GM12878 (cell line): ENCODE measurements at regions not wholly inside any gene's neighbourhood (a gene's known extent, or its start where the extent isn't known, plus 50 kb on each side); places are given as distances from the start of the nearest gene placed in this dataset.

Source experiments
- ATAC-seq: fragments of 200-7000 bp; cut with Tn5 transposase; 3 replicates; pipeline ENCODE4 v1.9.1; 2020; ENCODE audit warnings: mild to moderate bottlenecking, moderate library complexity
- BruUV-seq: library from RNA; stranded (reverse); fragments of 400-500 nt; replicated peaks from 2 replicates; lab custom pipeline; 2021; lab: Mats Ljungman, UMichigan
- CTCF ChIA-PET: fragments of 300-600 bp; sonication (Branson Sonifier 250); formaldehyde crosslinking; extraction: SDS; loops from one replicate; lab custom pipeline; 2021; ENCODE audit warnings: inconsistent platforms; lab: Yijun Ruan, JAX
- POLR2A ChIA-PET: fragments of 350-600 bp; formaldehyde crosslinking; extraction: SDS; loops from one replicate; lab custom pipeline; 2021; ENCODE audit warnings: inconsistent platforms; lab: Charles Lee
- RAD21 ChIA-PET: fragments of 300-600 bp; sonication (Branson Sonifier 250); formaldehyde crosslinking; loops from one replicate; lab custom pipeline; 2023; ENCODE audit warnings: antibody characterized with exemption; ENCODE audit not compliant: unreplicated experiment; lab: Charles Lee
- SMC1A ChIA-PET: fragments of 300-600 bp; sonication (Branson Sonifier 250); formaldehyde crosslinking; loops from one replicate; lab custom pipeline; 2023; ENCODE audit not compliant: unreplicated experiment, uncharacterized antibody; lab: Charles Lee
- DNase-seq: peaks from one replicate; pipeline ENCODE4 v3.0.0-alpha.2; 2011; ENCODE audit warnings: low read depth, low spot score
- FAIRE-seq: peaks from 3 replicates; lab custom pipeline; 2011; peaks lifted over from hg19 to GRCh38; lab: Jason Lieb, UNC
- H2AFZ ChIP-seq: 2 replicates; pipeline ENCODE4 v1.6.0; 2011; ENCODE audit warnings: low read depth, low read length, control low read depth; ENCODE audit not compliant: control insufficient read depth
- H3K27ac ChIP-seq: 2 replicates; pipeline ENCODE4 v1.5.1; 2011; ENCODE audit warnings: control low read depth; ENCODE audit not compliant: control insufficient read depth, insufficient read depth
- H3K27me3 ChIP-seq, 2 experiments: replicated peaks in 1 of 2; 2 replicates each; pipeline versions ENCODE4 v1.6.0 to v1.6.1; 2011; ENCODE audit warnings: low read length in 1 of 2; ENCODE audit not compliant: control insufficient read depth in 2 of 2, insufficient read depth in 2 of 2
- H3K36me3 ChIP-seq, 2 experiments: 2 replicates each; pipeline ENCODE4 v1.5.1; 2011; ENCODE audit warnings: low read length in 1 of 2; ENCODE audit not compliant: control insufficient read depth in 2 of 2, insufficient read depth in 2 of 2
- H3K4me1 ChIP-seq: 2 replicates; pipeline ENCODE4 v1.6.1; 2011; ENCODE audit warnings: mild to moderate bottlenecking, low read length, moderate library complexity, mixed read lengths; ENCODE audit not compliant: control insufficient read depth, insufficient read depth
- H3K4me2 ChIP-seq: 2 replicates; pipeline ENCODE4 v1.6.0; 2011; ENCODE audit warnings: control low read depth; ENCODE audit not compliant: control insufficient read depth, insufficient read depth
- H3K4me3 ChIP-seq: fragments of 200-600 bp; sonication (generic); 2 replicates; pipeline ENCODE4 v1.5.1; 2016
- H3K79me2 ChIP-seq: 2 replicates; pipeline ENCODE4 v1.6.0; 2011; ENCODE audit warnings: low read length; ENCODE audit not compliant: control insufficient read depth, insufficient read depth
- H3K9ac ChIP-seq: 2 replicates; pipeline ENCODE4 v1.8.0; 2011; ENCODE audit warnings: low read length, control low read depth, mixed read lengths; ENCODE audit not compliant: control insufficient read depth, insufficient read depth
- H3K9me3 ChIP-seq: replicated peaks from 3 replicates; pipeline ENCODE4 v1.5.1; 2011; ENCODE audit warnings: mild to moderate bottlenecking, low read length; ENCODE audit not compliant: control insufficient read depth, insufficient read depth
- H4K20me1 ChIP-seq: 2 replicates; pipeline ENCODE4 v1.6.0; 2011; ENCODE audit not compliant: control insufficient read depth, insufficient read depth
- BCL11A ChIP-seq: IDR thresholded peaks from 2 replicates; pipeline ENCODE4 v1.6.1; 2011; ENCODE audit warnings: low read depth, low read length
- BMI1 ChIP-seq: fragments of 450-650 bp; IDR thresholded peaks from 2 replicates; pipeline ENCODE4 v1.6.1; 2016; ENCODE audit warnings: mild to moderate bottlenecking, moderate library complexity, borderline replicate concordance
- CUX1 ChIP-seq: IDR thresholded peaks from 2 replicates; pipeline ENCODE4 v1.6.1; 2012; ENCODE audit warnings: improper control_type of control experiment, low read depth, low read length; ENCODE audit not compliant: insufficient replicate concordance
- EGR1 ChIP-seq, 2 experiments: IDR thresholded peaks; 1 replicate in 1 of 2; 2 replicates in 1 of 2; pipeline ENCODE4 v1.6.1; 2011 to 2012; ENCODE audit warnings: low read depth in 2 of 2, low read length in 2 of 2, borderline replicate concordance in 1 of 2, mild to moderate bottlenecking in 1 of 2, moderate library complexity in 1 of 2
- EZH2 ChIP-seq: IDR thresholded peaks from 2 replicates; pipeline ENCODE4 v1.6.1; 2012; ENCODE audit warnings: low read depth, mild to moderate bottlenecking, control low read depth, inconsistent platforms, low read length, borderline replicate concordance; ENCODE audit not compliant: control insufficient read depth
- NBN ChIP-seq: fragments of 450-650 bp; IDR thresholded peaks from 2 replicates; pipeline ENCODE4 v1.6.1; 2016
- NKRF ChIP-seq: fragments of 450-650 bp; conservative IDR thresholded peaks from 2 replicates; pipeline ENCODE4 v1.6.1; 2017; ENCODE audit warnings: mild to moderate bottlenecking, moderate library complexity
- POLR2AphosphoS5 ChIP-seq: IDR thresholded peaks from 2 replicates; pipeline ENCODE4 v1.6.1; 2011; ENCODE audit warnings: mild to moderate bottlenecking, low read length, inconsistent platforms
- ZSCAN29 ChIP-seq: fragments of 450-650 bp; IDR thresholded peaks from 2 replicates; pipeline ENCODE4 v1.6.1; 2017; ENCODE audit warnings: mild to moderate bottlenecking, moderate library complexity
- in situ Hi-C: fragments of 300-500 bp; cut with MboI; formaldehyde crosslinking; loops from 9 replicates; pipeline ENCODE4 v1.14.3; 2018; ENCODE audit warnings: mixed read lengths
- intact Hi-C: fragments of 100-400 bp; cut with micrococcal nuclease; formaldehyde crosslinking; loops from one replicate; pipeline ENCODE4 v1.14.2; 2022; ENCODE audit not compliant: unreplicated experiment

DNA sequence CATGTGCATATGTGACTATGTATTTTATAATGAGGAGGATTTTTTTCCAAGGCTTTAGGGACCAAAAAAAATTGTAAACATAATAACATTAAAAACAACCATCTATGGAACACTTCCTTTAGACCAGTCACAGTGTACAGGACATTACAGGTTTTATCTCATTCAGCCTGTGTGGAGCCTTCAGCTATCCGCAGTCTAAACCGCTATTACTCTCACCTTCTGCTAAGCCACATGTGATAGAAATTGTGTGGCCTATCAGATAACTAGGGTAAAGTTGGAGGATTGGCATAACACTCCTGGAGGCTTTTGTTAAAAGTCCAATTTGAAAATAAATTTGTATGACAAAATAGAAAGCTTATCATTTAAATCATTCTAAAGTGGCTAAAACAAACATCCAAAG lies 281.2 kb upstream of the TMTC1 start (continued):
- TF ChIP-seq CUX1 (no peak), NKRF (no peak), NBN (no peak)

- DNase-seq (no peak), ATAC-seq (no peak), FAIRE-seq (no peak)
- no peaks in the 10 kb centered on the region for H4K20me1 ChIP-seq
- RAD21 ChIA-PET, result no interaction called here
- in situ Hi-C loops, result no loop called here
- CTCF ChIA-PET, result no interaction called here
- no peaks in the 10 kb centered on the region for H3K27me3 ChIP-seq
- TF ChIP-seq BMI1 (no peak), BCL11A (no peak), EZH2 (no peak), EGR1 (IDR thresholded peaks at IDR 0.05; ENCODE audit: borderline replicate concordance in 1 of 2, low read depth in 2 of 2, low read length in 2 of 2) (no peak), ZSCAN29 (no peak), POLR2AphosphoS5 (no peak)
- POLR2A ChIA-PET, result no interaction called here
- H3K4me3 ChIP-seq, result no peak overlapping the region
- no peak overlapping the region for H3K27ac ChIP-seq
- H3K4me1 ChIP-seq, result no peaks in the 10 kb centered on the region
- no peaks in the 10 kb centered on the region for H3K79me2 ChIP-seq
- no peaks in the 10 kb centered on the region for H3K36me3 ChIP-seq
- intact Hi-C loops, result no loop called here
- H3K9ac ChIP-seq, result no peak overlapping the region
- no peaks in the 10 kb centered on the region for H3K9me3 ChIP-seq
- BruUV-seq, result no TSS peak
- no peak overlapping the region for H3K4me2 ChIP-seq
- no peak overlapping the region for H2AFZ ChIP-seq
- SMC1A ChIA-PET, result interaction anchor here (0.7 kb wide), 1 partner anchor 206 kb away, joined by 3 read pairs; no protein-coding TSS in a partner anchor
Measured at GRCh38 chr12:30063435-30063945, 279.7 kb upstream of the TMTC1 start.
